AG10803 (cell line): ENCODE measurements at regions not wholly inside any gene's neighbourhood (a gene's known extent, or its start where the extent isn't known, plus 50 kb on each side); places are given as distances from the start of the nearest gene placed in this dataset.
"Not testable (repeated sequence)": the region's sequence is repeated elsewhere in the genome, so short reads cannot be mapped to it uniquely, and the experiment has no call there.

Experiments used
- DNase-seq: peaks from one replicate; pipeline ENCODE4 v3.0.0; 2010; ENCODE audit warnings: low read depth
- H3K4me3 ChIP-seq: 2 replicates; pipeline ENCODE4 v1.5.1; 2011; ENCODE audit warnings: mild to moderate bottlenecking, low read length, control low read depth
- TF ChIP-seq, protein P1 (sequence below): conservative IDR thresholded peaks from 2 replicates; pipeline ENCODE4 v1.5.1; 2011; ENCODE audit warnings: mild to moderate bottlenecking, low read length, control low read depth, inconsistent platforms

DNA sequence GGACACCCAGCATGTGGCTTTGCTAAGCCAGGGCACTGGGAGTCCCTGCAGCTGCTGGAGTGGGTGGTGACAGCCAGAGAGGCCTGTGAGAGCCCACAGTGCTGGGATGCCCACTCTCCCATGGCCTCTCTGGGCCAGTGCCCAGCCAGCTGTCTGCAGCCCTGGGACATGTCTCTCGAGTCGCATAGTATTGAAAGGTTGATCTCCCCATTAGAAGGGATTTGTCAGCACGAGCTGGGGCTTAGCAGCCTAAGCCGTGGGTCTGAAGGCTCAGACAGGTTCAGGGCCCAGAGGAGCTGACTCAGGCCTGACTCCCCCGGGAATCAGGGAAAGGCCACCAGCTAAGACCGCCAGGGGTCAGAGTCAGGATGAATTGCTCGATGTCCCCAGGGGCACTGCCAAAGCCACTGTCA lies 53.5 kb downstream of the FOXD2 start:
- TF ChIP-seq, protein P1, sequence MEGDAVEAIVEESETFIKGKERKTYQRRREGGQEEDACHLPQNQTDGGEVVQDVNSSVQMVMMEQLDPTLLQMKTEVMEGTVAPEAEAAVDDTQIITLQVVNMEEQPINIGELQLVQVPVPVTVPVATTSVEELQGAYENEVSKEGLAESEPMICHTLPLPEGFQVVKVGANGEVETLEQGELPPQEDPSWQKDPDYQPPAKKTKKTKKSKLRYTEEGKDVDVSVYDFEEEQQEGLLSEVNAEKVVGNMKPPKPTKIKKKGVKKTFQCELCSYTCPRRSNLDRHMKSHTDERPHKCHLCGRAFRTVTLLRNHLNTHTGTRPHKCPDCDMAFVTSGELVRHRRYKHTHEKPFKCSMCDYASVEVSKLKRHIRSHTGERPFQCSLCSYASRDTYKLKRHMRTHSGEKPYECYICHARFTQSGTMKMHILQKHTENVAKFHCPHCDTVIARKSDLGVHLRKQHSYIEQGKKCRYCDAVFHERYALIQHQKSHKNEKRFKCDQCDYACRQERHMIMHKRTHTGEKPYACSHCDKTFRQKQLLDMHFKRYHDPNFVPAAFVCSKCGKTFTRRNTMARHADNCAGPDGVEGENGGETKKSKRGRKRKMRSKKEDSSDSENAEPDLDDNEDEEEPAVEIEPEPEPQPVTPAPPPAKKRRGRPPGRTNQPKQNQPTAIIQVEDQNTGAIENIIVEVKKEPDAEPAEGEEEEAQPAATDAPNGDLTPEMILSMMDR = no peak
- no peak for DNase-seq
- no peak overlapping the region for H3K4me3 ChIP-seq

- H3K4me3 ChIP-seq = no peak overlapping the region
- DNase-seq = no peak
- TF ChIP-seq, protein P1 = no peak
Observed at GRCh38 chr1:47495176-47495713, 57.4 kb downstream of the FOXD2 start.

DNA sequence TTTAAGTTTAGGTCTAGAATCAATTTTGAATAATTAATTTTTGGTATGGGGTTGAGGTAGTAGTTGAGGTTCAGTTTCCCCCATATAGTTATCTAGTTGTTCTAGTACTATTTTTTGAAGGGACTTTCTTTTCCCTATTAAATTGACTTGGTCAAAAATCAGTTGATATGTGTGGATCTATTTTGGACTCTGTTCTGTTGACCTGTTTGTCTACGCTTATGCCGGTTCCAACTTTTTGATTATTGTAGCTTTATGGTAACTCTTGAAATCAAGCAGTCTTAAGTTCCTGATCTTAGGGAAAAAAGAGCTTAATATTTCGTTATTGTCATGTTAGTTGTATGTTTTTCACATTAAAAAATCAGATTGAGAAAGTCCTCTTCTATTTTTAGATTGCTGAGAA lies 60.7 kb downstream of the FOXD2 start:
- DNase-seq = no peak
- TF ChIP-seq, protein P1 = no peak
- no peak overlapping the region for H3K4me3 ChIP-seq

- no peak overlapping the region for H3K4me3 ChIP-seq
- TF ChIP-seq, protein P1 = no peak
- DNase-seq = no peak
Observed at GRCh38 chr1:47501069-47501468, 63.2 kb downstream of the FOXD2 start.

DNA sequence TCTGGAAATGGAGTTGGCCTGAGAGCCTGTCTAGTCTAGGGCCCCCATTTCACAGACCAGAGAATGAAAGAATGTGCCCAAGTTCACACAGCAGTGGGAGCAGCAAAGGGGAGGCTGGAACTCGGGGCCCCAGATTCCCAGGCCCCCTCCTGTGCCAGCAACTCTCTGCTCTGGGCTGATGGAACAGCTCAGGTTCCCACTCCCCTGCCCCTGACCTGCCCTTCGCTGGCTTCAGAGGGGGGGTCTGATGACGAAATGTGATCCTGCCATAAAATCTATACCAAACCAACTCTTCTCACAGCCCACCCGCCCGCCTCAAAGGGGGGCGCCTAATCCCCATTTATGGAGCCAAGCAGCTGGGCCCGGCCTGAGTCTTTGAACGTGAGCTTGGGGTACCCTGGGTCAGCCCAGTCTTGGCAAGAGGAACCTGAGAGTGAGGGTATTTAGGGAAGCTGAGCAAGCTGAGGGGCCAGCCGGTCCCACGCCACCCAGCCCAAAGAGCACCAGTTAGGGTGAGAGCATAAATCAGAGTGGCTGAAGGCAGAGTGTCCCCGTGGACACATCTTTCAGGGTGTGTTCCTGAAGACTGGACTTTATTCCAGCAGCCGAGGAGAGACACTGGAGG lies 65.0 kb downstream of the FOXD2 start:
- TF ChIP-seq, protein P1 = no peak
- no peak for DNase-seq
- no peak overlapping the region for H3K4me3 ChIP-seq

DNA sequence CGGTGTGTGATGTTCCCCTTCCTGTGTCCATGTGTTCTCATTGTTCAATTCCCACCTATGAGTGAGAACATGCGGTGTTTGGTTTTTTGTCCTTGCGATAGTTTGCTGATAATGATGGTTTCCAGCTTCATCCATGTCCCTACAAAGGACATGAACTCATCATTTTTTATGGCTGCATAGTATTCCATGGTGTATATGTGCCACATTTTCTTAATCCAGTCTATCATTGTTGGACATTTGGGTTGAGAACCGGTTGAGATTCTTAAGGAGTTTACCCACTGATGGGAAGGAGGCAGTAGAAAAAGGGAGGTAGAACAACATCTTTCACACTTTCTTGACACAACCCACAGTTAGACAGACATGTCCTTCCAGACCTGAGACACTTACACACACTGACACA lies 67.0 kb downstream of the FOXD2 start:
- not testable (repeated sequence) for DNase-seq, H3K4me3 ChIP-seq

GRCh38 chr1:47505267-47505666 lies 67.4 kb downstream of the FOXD2 start:
- no peak for DNase-seq

More at GRCh38 chr1:47505267-47505666, 67.4 kb downstream of the FOXD2 start:
- H3K4me3 ChIP-seq = no peak overlapping the region
- TF ChIP-seq, protein P1 = no peak
